Activated naive CD8-positive, alpha-beta T cell treated with anti-CD3 and anti-CD28 coated beads, Interleukin-2, amount 10 ng/mL, durations not matched to agents 7 days and 5 days (primary cell): ENCODE measurements at regions not wholly inside any gene's neighbourhood (a gene's known extent, or its start where the extent isn't known, plus 50 kb on each side); places are given as distances from the start of the nearest gene placed in this dataset.

Source experiments
- ATAC-seq: fragments of 150-1000 bp; cut with Tn5 transposase; one replicate; pipeline ENCODE4 v1.10.0; 2021; ENCODE audit warnings: low read depth, moderate library complexity
- POLR2A ChIA-PET: fragments of 350-600 bp; sonication (Branson Sonifier 250); formaldehyde crosslinking; loops from one replicate; lab custom pipeline; 2021; ENCODE audit warnings: antibody characterized with exemption; lab: Charles Lee
- DNase-seq: peaks from one replicate; pipeline ENCODE4 v3.0.0; 2021
- H3K27ac Mint-ChIP-seq: one replicate; pipeline ENCODE4 v1.8.0; 2022; ENCODE audit warnings: mild to moderate bottlenecking, mixed read lengths
- H3K27me3 Mint-ChIP-seq: one replicate; pipeline ENCODE4 v1.8.0; 2022; ENCODE audit warnings: mild to moderate bottlenecking, moderate library complexity, mixed read lengths
- H3K36me3 Mint-ChIP-seq: one replicate; pipeline ENCODE4 v1.8.0; 2021; ENCODE audit warnings: mild to moderate bottlenecking, mixed read lengths
- H3K4me1 Mint-ChIP-seq: one replicate; pipeline ENCODE4 v1.8.0; 2021; ENCODE audit warnings: mixed read lengths
- H3K4me3 Mint-ChIP-seq: one replicate; pipeline ENCODE4 v1.8.0; 2022; ENCODE audit warnings: mild to moderate bottlenecking, moderate library complexity, mixed read lengths
- H3K9me3 Mint-ChIP-seq: one replicate; pipeline ENCODE4 v1.8.0; 2021; ENCODE audit warnings: mixed read lengths

DNA sequence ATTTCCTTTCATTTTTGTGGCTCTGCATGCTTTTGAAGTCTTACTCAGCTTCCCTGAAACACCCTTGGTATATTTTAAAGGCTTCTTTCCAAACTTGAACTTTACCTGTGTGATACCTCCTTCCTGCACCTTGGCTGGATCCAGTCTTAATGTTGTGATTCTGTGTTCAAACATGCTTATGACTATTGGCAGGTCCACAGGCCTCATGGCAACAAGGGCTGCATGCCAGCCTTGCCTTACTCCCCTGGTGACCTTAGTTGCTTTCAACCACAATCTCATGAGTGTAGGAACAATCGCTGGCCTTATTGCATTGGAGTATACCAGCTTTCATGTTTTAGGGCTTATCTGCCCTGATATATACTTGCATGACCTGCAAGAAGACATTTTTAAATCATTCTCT is 238.7 kb downstream of the KIF20B start:
- Mint-ChIP-seq H3K36me3 (no peaks in the 10 kb centered on the region), H3K9me3 (peaks cover 3% of the 10 kb centered on the region), H3K4me3 (no peak overlapping the region), H3K27ac (no peak overlapping the region), H3K27me3 (peaks cover 2% of the 10 kb centered on the region), H3K4me1 (peaks cover 1% of the 10 kb centered on the region)
- no peak for ATAC-seq
- DNase-seq, result no peak
- POLR2A ChIA-PET, result no interaction called here

DNA sequence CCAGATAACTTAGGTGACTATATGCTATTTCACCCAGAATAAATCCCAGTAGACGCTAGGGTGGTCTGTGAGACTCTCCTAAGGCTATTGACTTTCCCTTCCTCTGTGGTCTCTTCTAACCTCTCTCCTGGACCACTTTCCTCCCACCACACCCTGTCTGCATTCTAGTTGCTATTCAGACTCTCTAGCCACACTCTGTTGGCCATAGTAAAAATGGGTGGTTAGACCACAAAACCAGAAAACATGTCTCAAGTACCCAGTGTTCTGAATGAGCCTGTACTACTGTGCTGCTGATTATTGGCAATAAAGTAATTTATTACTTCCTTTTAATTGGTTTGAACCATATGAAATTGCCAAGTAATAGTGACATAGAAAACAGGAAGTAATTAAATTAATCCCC is 240.8 kb downstream of the KIF20B start:
- no peak overlapping the region for H3K4me3 Mint-ChIP-seq
- peaks cover 2% of the 10 kb centered on the region for H3K4me1 Mint-ChIP-seq
- POLR2A ChIA-PET, result no interaction called here
- DNase-seq (no peak), ATAC-seq (no peak)
- no peaks in the 10 kb centered on the region for H3K9me3 Mint-ChIP-seq
- H3K27me3 Mint-ChIP-seq, result peaks cover 2% of the 10 kb centered on the region
- H3K27ac Mint-ChIP-seq, result no peak overlapping the region
- no peaks in the 10 kb centered on the region for H3K36me3 Mint-ChIP-seq

DNA sequence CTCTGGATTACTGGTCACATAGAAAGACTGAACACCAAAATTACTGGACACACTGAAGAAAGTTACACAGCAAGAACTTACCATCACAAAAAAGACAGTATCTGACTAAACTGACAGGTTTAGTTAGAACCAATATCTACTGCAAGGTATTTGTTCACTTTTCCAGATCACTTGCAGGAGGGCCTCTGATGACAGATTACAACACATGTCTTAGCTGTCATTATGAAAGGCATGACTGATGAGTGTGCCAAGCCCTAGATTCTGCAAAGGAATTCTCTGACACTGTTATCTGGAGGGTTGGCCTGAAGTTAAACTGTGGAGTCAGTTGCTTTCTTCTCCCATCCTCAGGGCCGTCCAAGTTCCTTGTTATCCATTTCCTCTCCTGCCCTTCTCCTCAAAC is 242.7 kb downstream of the KIF20B start:
- Mint-ChIP-seq H3K27me3 (peaks cover 2% of the 10 kb centered on the region), H3K9me3 (no peaks in the 10 kb centered on the region), H3K4me1 (peaks cover 2% of the 10 kb centered on the region), H3K27ac (no peak overlapping the region), H3K36me3 (no peaks in the 10 kb centered on the region), H3K4me3 (no peak overlapping the region)
- POLR2A ChIA-PET, result no interaction called here
- no peak for ATAC-seq
- DNase-seq, result no peak

DNA sequence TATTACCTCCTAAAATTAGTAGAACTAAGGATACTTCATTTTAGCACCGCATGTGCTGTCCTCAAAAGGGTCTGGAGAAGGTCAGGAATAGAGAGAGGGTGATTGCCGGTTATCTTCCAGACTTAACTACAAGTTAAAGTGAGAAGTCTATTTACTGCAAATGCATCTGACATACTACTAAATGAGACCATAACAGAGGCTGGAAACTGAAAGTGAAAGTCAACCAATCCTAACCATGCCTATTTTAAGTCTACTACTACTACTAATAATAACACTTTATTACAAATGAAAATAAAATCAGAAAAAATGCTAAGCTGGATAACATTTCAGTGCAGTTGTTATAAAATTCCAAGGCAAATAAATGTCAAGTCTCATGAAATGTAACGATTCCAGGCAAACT is 244.7 kb downstream of the KIF20B start:
- ATAC-seq (no peak), DNase-seq (no peak)
- Mint-ChIP-seq H3K27me3 (peaks cover 2% of the 10 kb centered on the region), H3K27ac (no peak overlapping the region), H3K4me3 (no peak overlapping the region), H3K36me3 (no peaks in the 10 kb centered on the region), H3K9me3 (no peaks in the 10 kb centered on the region), H3K4me1 (peaks cover 2% of the 10 kb centered on the region)
- POLR2A ChIA-PET, result no interaction called here

DNA sequence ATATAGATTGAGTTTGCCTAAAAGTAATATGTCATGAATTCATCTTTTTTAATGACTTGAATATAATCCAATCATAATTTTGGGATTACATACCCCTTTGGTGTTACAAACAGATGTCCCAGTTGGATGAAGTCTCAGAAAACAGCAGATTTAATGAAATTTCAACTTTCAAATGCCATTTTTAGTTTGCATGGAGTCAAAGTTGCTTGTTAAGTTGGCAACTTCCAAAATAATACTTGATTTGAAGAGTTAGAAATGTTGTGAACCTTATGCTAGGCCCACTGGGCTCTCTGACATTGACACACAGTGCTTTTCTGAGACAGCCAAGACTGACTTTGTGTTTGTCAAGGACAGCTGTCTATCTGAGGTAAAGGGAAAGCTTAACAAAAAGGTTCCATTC is 248.1 kb downstream of the KIF20B start:
- Mint-ChIP-seq H3K27me3 (peaks cover 2% of the 10 kb centered on the region), H3K4me3 (no peak overlapping the region), H3K27ac (no peak overlapping the region), H3K4me1 (peaks cover 2% of the 10 kb centered on the region), H3K36me3 (no peaks in the 10 kb centered on the region), H3K9me3 (no peaks in the 10 kb centered on the region)
- ATAC-seq (no peak), DNase-seq (no peak)
- POLR2A ChIA-PET, result no interaction called here

DNA sequence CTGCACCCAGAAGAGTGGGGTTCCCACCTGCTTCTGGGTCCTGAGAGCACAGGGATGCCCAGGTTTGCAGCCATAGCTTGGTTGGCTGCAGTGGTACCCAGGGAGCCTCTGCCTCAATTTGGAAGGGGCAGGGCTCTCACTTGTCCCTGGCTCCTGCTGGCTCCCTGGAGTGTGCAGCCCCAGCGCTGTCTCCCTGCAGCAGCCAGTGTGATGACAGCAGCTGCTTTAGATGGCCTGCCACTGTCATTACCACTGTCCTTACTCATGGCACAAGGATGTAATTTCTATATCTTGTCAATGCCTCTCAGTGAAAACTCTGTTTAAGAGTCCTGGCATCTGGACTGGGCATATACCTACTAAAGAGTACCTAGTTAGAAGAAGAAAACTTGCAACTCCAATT is 250.9 kb downstream of the KIF20B start:
- POLR2A ChIA-PET, result no interaction called here
- Mint-ChIP-seq H3K27me3 (peaks cover 2% of the 10 kb centered on the region), H3K4me3 (no peak overlapping the region), H3K27ac (no peak overlapping the region), H3K9me3 (no peaks in the 10 kb centered on the region), H3K4me1 (no peaks in the 10 kb centered on the region), H3K36me3 (no peaks in the 10 kb centered on the region)
- no peak for DNase-seq
- ATAC-seq, result no peak

DNA sequence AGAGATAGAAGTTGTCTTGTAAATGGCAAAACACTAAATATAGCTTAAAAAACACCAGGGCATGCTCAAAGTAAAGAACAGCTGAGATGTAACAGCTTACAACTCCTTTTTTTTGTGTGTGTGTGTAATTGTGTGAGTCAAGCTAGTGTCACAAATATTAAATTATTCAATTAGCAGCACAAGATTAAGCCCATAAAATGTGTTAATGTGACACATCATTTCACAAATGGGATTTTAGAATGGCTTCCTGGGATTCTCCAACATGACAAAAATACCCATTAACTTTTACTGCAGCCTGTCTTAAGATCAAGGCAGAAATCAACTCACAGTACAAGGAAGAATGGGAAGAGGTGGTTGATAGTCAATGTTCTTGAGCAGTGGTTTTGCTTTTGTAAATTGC is 251.4 kb downstream of the KIF20B start:
- no peak overlapping the region for H3K4me3 Mint-ChIP-seq
- DNase-seq (no peak), ATAC-seq (no peak)
- no peak overlapping the region for H3K27ac Mint-ChIP-seq
- POLR2A ChIA-PET, result no interaction called here
- no peaks in the 10 kb centered on the region for H3K4me1 Mint-ChIP-seq
- H3K36me3 Mint-ChIP-seq, result no peaks in the 10 kb centered on the region
- H3K27me3 Mint-ChIP-seq, result peaks cover 2% of the 10 kb centered on the region
- H3K9me3 Mint-ChIP-seq, result no peaks in the 10 kb centered on the region

DNA sequence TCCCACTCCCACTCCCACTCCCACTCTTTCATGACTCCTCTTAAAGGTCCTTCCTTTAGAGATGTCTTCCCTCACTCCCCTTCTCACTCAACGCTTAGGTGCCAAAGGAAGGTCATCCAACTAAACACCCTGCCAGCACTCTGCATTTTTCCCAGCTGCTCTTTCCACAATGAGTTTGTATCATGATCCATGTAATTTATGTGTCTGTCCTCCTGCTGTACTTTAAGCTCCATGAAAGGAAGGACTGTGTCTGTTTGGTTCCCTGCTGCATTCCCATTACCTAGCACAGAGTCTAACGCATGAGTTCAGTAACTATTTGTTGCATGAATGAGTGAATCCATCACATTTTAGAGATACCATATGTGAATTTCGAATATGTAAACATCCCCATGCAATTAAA is 252.7 kb downstream of the KIF20B start:
- DNase-seq (no peak), ATAC-seq (no peak)
- Mint-ChIP-seq H3K4me3 (no peak overlapping the region), H3K27me3 (peaks cover 2% of the 10 kb centered on the region), H3K4me1 (no peaks in the 10 kb centered on the region), H3K36me3 (no peaks in the 10 kb centered on the region), H3K27ac (no peak overlapping the region), H3K9me3 (no peaks in the 10 kb centered on the region)
- POLR2A ChIA-PET, result no interaction called here

DNA sequence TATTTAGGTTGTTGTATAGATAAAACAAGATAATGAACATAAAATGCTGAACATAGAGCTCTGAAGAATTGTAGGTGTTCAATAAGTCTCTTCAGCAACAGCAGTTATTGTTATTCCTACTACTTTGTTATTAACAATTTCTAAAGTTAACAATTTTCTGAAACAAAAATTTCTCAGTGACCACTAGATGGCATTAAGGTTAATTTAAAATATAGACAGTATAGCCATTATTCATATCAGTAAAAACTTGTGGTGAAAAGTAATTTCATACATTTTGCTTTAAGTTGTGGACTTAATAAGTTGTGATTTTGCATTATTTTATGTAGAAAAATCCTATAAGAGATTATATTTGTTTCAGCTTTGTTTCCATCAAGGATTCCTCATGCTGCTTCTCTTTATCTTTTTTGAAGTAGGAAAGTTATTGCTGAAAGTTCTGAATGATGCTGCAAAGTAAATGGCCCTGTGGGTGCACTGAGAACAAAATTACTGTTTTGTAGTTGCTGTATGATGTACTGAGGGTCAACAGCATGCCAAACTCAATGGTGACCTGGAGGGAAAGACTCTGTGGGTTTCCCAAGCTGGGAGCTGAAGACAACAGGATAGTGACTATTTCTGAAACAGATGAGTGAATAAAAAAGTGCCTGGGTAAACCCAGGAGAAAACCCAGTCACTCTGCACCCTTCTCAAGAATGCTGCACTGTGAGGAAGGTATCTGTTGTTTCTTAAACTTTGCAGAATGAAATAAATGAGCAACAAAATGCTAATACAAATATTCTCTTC is 253.6 kb downstream of the KIF20B start:
- Mint-ChIP-seq H3K27ac (no peak overlapping the region), H3K4me1 (no peaks in the 10 kb centered on the region), H3K4me3 (no peak overlapping the region), H3K27me3 (peaks cover 2% of the 10 kb centered on the region), H3K9me3 (no peaks in the 10 kb centered on the region), H3K36me3 (no peaks in the 10 kb centered on the region)
- ATAC-seq (no peak), DNase-seq (no peak)
- POLR2A ChIA-PET, result no interaction called here

DNA sequence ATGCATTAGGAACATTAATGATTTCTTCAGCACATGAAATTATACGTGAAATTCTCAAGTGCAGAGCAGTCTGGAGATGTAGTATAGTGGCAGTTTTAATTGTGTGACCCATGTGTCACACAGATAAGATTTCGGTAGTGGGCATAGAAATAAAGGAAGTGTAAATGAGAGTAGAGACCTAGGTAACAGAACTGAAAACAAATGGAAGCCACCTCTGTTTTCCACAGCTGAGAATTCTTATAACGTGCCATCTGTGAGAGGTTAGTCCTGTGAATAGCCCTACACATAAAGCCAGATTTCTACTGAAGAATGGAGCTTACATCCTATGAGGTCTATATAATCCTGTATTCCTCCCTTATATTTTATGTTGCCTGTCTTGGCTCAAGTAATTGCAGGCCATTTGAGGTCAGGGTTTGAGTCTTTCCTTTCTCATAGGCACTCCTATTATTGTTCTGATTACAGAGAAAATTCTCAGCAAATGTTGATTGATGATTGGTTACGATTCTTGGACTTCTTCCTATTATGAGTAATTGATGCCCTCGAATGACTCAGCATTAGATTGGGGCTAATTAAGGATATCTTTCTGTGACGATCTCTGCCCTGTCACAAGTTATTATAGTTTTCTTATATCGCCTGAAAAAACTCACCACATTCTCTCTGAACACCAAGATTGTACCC is 258.2 kb downstream of the KIF20B start:
- POLR2A ChIA-PET, result no interaction called here
- H3K27ac Mint-ChIP-seq, result no peak overlapping the region
- no peaks in the 10 kb centered on the region for H3K9me3 Mint-ChIP-seq
- H3K4me1 Mint-ChIP-seq, result no peaks in the 10 kb centered on the region
- no peak overlapping the region for H3K4me3 Mint-ChIP-seq
- no peak for ATAC-seq
- no peak for DNase-seq
- H3K36me3 Mint-ChIP-seq, result no peaks in the 10 kb centered on the region
- H3K27me3 Mint-ChIP-seq, result peaks cover 3% of the 10 kb centered on the region

DNA sequence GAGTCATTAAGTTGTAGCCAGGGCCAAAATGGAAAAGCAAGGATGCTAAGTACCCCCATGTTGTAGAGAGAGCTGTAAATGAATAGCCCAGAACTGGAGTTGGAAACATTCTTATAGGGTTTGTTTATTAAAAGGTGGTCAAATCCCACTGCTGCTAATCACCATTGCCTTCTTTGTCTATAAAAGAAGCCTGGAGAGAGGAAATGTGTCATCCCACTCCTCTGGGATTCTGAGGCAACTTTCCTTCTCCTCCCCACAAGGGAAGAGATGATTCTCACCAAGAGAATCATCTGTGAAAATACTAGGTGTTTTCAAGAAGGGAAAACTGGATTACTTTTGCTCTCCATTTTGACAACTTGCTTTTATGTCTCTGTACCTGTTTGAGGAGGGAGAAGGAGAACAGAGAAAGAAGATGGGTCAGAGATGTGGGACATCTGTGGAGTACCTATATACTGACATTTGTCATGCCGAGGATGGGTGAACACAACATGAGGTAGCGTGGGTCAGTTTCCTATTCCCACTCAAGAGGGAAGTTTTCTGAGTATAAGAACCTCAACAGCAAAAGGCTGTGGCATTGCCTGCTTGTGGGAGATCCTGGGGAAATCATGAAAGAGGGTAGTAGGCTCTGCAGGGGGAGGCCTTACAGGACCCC is 262.2 kb downstream of the KIF20B start:
- no peaks in the 10 kb centered on the region for H3K9me3 Mint-ChIP-seq
- peaks cover 3% of the 10 kb centered on the region for H3K27me3 Mint-ChIP-seq
- no peak overlapping the region for H3K27ac Mint-ChIP-seq
- H3K36me3 Mint-ChIP-seq, result no peaks in the 10 kb centered on the region
- POLR2A ChIA-PET, result no interaction called here
- H3K4me3 Mint-ChIP-seq, result no peak overlapping the region
- no peak for ATAC-seq
- no peak for DNase-seq
- H3K4me1 Mint-ChIP-seq, result no peaks in the 10 kb centered on the region

DNA sequence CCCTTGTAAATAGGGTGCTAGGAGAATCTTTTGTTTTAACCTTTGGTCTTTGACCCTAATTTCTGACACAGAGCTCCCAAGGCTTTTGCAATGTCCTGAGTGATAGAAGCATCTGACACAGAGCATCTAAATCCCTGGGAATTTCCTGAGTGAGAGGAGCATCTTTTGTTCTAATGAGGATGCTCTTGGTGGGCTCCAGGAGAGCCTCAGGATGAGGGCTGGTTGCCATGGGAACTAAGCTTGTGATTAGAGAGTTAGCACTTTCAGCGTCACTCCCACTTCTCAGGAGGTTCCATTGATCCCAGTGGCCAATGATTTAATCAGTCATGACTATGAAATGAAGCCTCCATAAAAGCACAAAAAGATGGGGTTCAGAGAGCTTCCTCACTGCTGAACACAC is 264.8 kb downstream of the KIF20B start:
- Mint-ChIP-seq H3K27ac (no peak overlapping the region), H3K4me3 (no peak overlapping the region), H3K27me3 (peaks cover 8% of the 10 kb centered on the region), H3K36me3 (no peaks in the 10 kb centered on the region), H3K4me1 (peaks cover 3% of the 10 kb centered on the region), H3K9me3 (no peaks in the 10 kb centered on the region)
- DNase-seq (no peak), ATAC-seq (no peak)
- POLR2A ChIA-PET, result no interaction called here

DNA sequence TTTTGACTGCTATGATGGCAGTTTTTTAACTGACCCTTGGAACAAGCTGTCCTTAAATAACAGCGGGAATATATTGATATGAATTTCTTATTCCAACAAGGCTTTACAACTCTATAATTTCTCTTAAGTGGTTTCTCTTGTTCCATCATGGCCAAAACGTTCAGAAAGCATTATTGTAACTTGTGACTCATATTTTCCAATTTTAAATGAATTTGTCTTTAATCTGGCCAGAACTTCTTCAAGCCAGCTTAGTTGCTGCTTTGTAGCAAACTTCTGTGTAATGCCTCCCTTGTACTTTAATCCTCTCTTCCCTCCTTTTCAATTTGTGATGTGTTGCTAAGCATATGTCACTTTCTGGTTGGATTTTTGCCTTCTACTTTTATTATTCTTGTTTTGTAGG is 271.9 kb downstream of the KIF20B start:
- POLR2A ChIA-PET, result no interaction called here
- Mint-ChIP-seq H3K36me3 (no peaks in the 10 kb centered on the region), H3K9me3 (no peaks in the 10 kb centered on the region), H3K4me1 (peaks cover 3% of the 10 kb centered on the region), H3K4me3 (no peak overlapping the region), H3K27me3 (peaks cover 8% of the 10 kb centered on the region), H3K27ac (no peak overlapping the region)
- DNase-seq (no peak), ATAC-seq (no peak)

DNA sequence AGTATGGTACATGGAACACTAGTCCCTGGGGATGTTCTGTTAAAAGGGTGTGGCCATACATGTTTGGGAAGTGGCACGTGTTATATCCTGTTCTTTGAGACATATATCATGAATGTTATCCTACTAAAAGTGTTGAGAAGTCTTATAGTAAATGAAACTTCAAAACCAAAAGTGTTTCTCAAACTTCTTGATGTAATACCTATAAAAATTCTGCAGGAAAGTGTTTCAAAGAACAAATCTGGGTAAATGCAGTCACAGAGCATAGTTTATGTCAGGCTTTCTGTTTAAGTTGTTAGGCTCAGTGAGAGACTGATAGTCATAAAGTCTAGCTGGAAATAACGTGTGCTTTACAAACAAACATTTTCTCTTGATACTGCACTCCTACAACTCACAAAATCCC is 273.7 kb downstream of the KIF20B start:
- Mint-ChIP-seq H3K27ac (no peak overlapping the region), H3K4me1 (no peaks in the 10 kb centered on the region), H3K4me3 (no peak overlapping the region), H3K36me3 (no peaks in the 10 kb centered on the region), H3K27me3 (peaks cover 4% of the 10 kb centered on the region), H3K9me3 (no peaks in the 10 kb centered on the region)
- ATAC-seq (no peak), DNase-seq (no peak)
- POLR2A ChIA-PET, result no interaction called here
